ENCODE measurements at regions not wholly inside any gene's neighbourhood (a gene's known extent, or its start where the extent isn't known, plus 50 kb on each side); places are given as distances from the start of the nearest gene placed in this dataset.
A peak's percentile ranks its signal among the peaks of the same experiment; 100 is the strongest.

GRCh38 chr12:25872137-25872536 is 86.3 kb upstream of the RASSF8 start:
- Histone ChIP-seq H3K27ac (no peak overlapping the region), H3K27me3 (no peaks in the 10 kb centered on the region), H3K4me1 (no peaks in the 10 kb centered on the region), H3K36me3 (no peaks in the 10 kb centered on the region), H3K4me3 (no peak overlapping the region), H3K9me3 (peaks cover 6% of the 10 kb centered on the region)
- DNase-seq (no peak), ATAC-seq (no peak)
- intact Hi-C loops (cut with DNase I): no loop called here
- TF ChIP-seq CTCF (IDR thresholded peaks at IDR 0.05): no peak

- no peak for TF ChIP-seq CTCF (IDR thresholded peaks at IDR 0.05)
- Histone ChIP-seq H3K9me3 (no peaks in the 10 kb centered on the region), H3K36me3 (no peaks in the 10 kb centered on the region), H3K27ac (no peak overlapping the region), H3K27me3 (no peaks in the 10 kb centered on the region), H3K4me3 (no peak overlapping the region), H3K4me1 (no peaks in the 10 kb centered on the region)
- ATAC-seq (peak; percentile 39), DNase-seq (no peak)
- intact Hi-C loops (cut with DNase I): no loop called here
Observed at GRCh38 chr12:25875661-25876060, 82.8 kb upstream of the RASSF8 start.

GRCh38 chr12:25876383-25877045 is 82.0 kb upstream of the RASSF8 start:
- Histone ChIP-seq H3K36me3 (no peaks in the 10 kb centered on the region), H3K27ac (no peak overlapping the region), H3K4me1 (no peaks in the 10 kb centered on the region), H3K27me3 (no peaks in the 10 kb centered on the region), H3K9me3 (no peaks in the 10 kb centered on the region), H3K4me3 (no peak overlapping the region)
- DNase-seq (no peak), ATAC-seq (no peak)
- intact Hi-C loops (cut with DNase I): no loop called here
- no peak for TF ChIP-seq CTCF (IDR thresholded peaks at IDR 0.05)

GRCh38 chr12:25877446-25877845 is 81.0 kb upstream of the RASSF8 start:
- no peak overlapping the region for H3K27ac ChIP-seq
- ATAC-seq: no peak
- no peaks in the 10 kb centered on the region for H3K27me3 ChIP-seq
- no peaks in the 10 kb centered on the region for H3K9me3 ChIP-seq
- no peaks in the 10 kb centered on the region for H3K4me1 ChIP-seq
- no peak overlapping the region for H3K4me3 ChIP-seq
- DNase-seq: no peak
- no peak for TF ChIP-seq CTCF (IDR thresholded peaks at IDR 0.05)
- intact Hi-C loops (cut with DNase I): no loop called here
- no peaks in the 10 kb centered on the region for H3K36me3 ChIP-seq

- Histone ChIP-seq H3K27me3 (no peaks in the 10 kb centered on the region), H3K4me3 (no peak overlapping the region), H3K9me3 (no peaks in the 10 kb centered on the region), H3K27ac (no peak overlapping the region), H3K36me3 (no peaks in the 10 kb centered on the region), H3K4me1 (no peaks in the 10 kb centered on the region)
- TF ChIP-seq CTCF (IDR thresholded peaks at IDR 0.05): no peak
- intact Hi-C loops (cut with DNase I): no loop called here
- no peak for DNase-seq
- ATAC-seq: no peak
Observed at GRCh38 chr12:25882266-25882665, 76.2 kb upstream of the RASSF8 start.
